ENCODE measurements at regions not wholly inside any gene's neighbourhood (a gene's known extent, or its start where the extent isn't known, plus 50 kb on each side); places are given as distances from the start of the nearest gene placed in this dataset.

- ChIA-PET RAD21 (ENCODE audit: unreplicated experiment) (no interaction called here), SMC1A (ENCODE audit: uncharacterized antibody, unreplicated experiment) (no interaction called here), CTCF (interaction anchor here (0.7 kb wide), 1 partner anchor 359 kb away, joined by 3 read pairs; no protein-coding TSS in a partner anchor), POLR2A (no interaction called here)
- H2AFZ ChIP-seq (ENCODE audit: control insufficient read depth, low read depth, low read length): no peak overlapping the region
- BruUV-seq (replicated peaks): no TSS peak
- H3K27ac ChIP-seq (ENCODE audit: control insufficient read depth, insufficient read depth): no peak overlapping the region
- no peak overlapping the region for H3K4me2 ChIP-seq (ENCODE audit: control insufficient read depth, insufficient read depth)
- no peaks in the 10 kb centered on the region for H3K4me1 ChIP-seq (ENCODE audit: control insufficient read depth, insufficient read depth, low read length)
- DNase-seq (ENCODE audit: low read depth, low spot score): no peak
- no peak for ATAC-seq
- H3K9me3 ChIP-seq (replicated peaks; ENCODE audit: control insufficient read depth, insufficient read depth, low read length): no peaks in the 10 kb centered on the region
- TF ChIP-seq CHD1 (IDR thresholded peaks at IDR 0.05; ENCODE audit: low read depth, low read length): no peak
- TF ChIP-seq GABPA (IDR thresholded peaks at IDR 0.05; ENCODE audit: low read depth): no peak
- no peak for TF ChIP-seq ZNF622 (IDR thresholded peaks at IDR 0.05)
- TF ChIP-seq KDM1A (IDR thresholded peaks at IDR 0.05; ENCODE audit: borderline replicate concordance): no peak
- no peak for TF ChIP-seq SMAD1 (IDR thresholded peaks at IDR 0.05; ENCODE audit: low read depth, partially characterized antibody)
- no peak for TF ChIP-seq KLF5 (IDR thresholded peaks at IDR 0.05; ENCODE audit: partially characterized antibody)
- H3K9ac ChIP-seq (ENCODE audit: control insufficient read depth, insufficient read depth, low read length): no peak overlapping the region
- in situ Hi-C loops (cut with MboI) (no loop called here), intact Hi-C loops (cut with micrococcal nuclease; ENCODE audit: unreplicated experiment) (no loop called here)
- no peaks in the 10 kb centered on the region for H4K20me1 ChIP-seq (ENCODE audit: control insufficient read depth, insufficient read depth)
- H3K79me2 ChIP-seq (ENCODE audit: control insufficient read depth, insufficient read depth, low read length): no peaks in the 10 kb centered on the region
- no peak overlapping the region for H3K4me3 ChIP-seq
- H3K27me3 ChIP-seq (replicated peaks in 1 of 2; ENCODE audit: control insufficient read depth in 2 of 2, insufficient read depth in 2 of 2, low read length in 1 of 2): no peaks in the 10 kb centered on the region
- 0% methylated on average over 2 of the region's 2 CpGs for WGBS (ENCODE audit: insufficient coverage, insufficient replicate concordance, low lambda C conversion rate, missing lambda C conversion rate)
- no peaks in the 10 kb centered on the region for H3K36me3 ChIP-seq (ENCODE audit: control insufficient read depth in 2 of 2, insufficient read depth in 2 of 2, low read length in 1 of 2)
- no peak for FAIRE-seq
These were observed 393.7 kb upstream of the ADAMTS9 start for GRCh38 chr3:65081536-65081935.

DNA sequence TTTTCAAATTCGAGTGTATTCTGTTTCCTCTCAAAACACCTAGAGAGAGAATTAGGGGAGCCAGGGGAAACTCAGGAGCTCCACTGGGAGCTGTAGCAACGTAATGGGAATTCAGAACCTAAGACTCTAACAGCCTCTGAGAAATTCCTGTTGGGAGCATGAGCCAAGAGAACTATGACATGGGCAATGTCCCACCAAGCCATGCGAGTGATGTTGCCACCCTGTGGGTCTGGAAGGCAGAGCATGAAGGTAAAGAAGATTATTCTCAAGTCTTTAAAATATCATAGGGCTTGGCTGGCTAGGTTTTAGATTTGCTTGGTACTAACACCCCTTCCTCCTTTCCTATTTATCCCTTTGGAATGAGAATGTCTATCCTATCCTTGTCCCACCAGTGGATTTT is 392.6 kb upstream of the ADAMTS9 start:
- BruUV-seq (replicated peaks): no TSS peak

More for the DNA sequence above, 392.6 kb upstream of the ADAMTS9 start:
- POLR2A ChIA-PET: no interaction called here
- Histone ChIP-seq H3K9ac (ENCODE audit: control insufficient read depth, insufficient read depth, low read length) (no peak overlapping the region), H3K4me1 (ENCODE audit: control insufficient read depth, insufficient read depth, low read length) (no peaks in the 10 kb centered on the region), H3K36me3 (ENCODE audit: control insufficient read depth in 2 of 2, insufficient read depth in 2 of 2, low read length in 1 of 2) (no peaks in the 10 kb centered on the region), H3K9me3 (replicated peaks; ENCODE audit: control insufficient read depth, insufficient read depth, low read length) (no peaks in the 10 kb centered on the region), H3K4me2 (ENCODE audit: control insufficient read depth, insufficient read depth) (no peak overlapping the region), H3K79me2 (ENCODE audit: control insufficient read depth, insufficient read depth, low read length) (no peaks in the 10 kb centered on the region), H2AFZ (ENCODE audit: control insufficient read depth, low read depth, low read length) (no peak overlapping the region), H3K27ac (ENCODE audit: control insufficient read depth, insufficient read depth) (no peak overlapping the region), H3K4me3 (no peak overlapping the region), H4K20me1 (ENCODE audit: control insufficient read depth, insufficient read depth) (no peaks in the 10 kb centered on the region), H3K27me3 (replicated peaks in 1 of 2; ENCODE audit: control insufficient read depth in 2 of 2, insufficient read depth in 2 of 2, low read length in 1 of 2) (no peaks in the 10 kb centered on the region)
- DNase-seq (ENCODE audit: low read depth, low spot score): no peak
- SMC1A ChIA-PET (ENCODE audit: uncharacterized antibody, unreplicated experiment): no interaction called here
- TF ChIP-seq, protein P1, sequence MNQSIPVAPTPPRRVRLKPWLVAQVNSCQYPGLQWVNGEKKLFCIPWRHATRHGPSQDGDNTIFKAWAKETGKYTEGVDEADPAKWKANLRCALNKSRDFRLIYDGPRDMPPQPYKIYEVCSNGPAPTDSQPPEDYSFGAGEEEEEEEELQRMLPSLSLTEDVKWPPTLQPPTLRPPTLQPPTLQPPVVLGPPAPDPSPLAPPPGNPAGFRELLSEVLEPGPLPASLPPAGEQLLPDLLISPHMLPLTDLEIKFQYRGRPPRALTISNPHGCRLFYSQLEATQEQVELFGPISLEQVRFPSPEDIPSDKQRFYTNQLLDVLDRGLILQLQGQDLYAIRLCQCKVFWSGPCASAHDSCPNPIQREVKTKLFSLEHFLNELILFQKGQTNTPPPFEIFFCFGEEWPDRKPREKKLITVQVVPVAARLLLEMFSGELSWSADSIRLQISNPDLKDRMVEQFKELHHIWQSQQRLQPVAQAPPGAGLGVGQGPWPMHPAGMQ (IDR thresholded peaks at IDR 0.05; ENCODE audit: borderline replicate concordance): no peak
- no peak for TF ChIP-seq ASH2L (IDR thresholded peaks at IDR 0.05; ENCODE audit: borderline replicate concordance, low read depth)
- no peak for TF ChIP-seq NFXL1 (IDR thresholded peaks at IDR 0.05; ENCODE audit: borderline replicate concordance)
- TF ChIP-seq SKIL (IDR thresholded peaks at IDR 0.05; ENCODE audit: low read depth, poor library complexity, severe bottlenecking): no peak
- no peak for TF ChIP-seq ZZZ3 (IDR thresholded peaks at IDR 0.05; ENCODE audit: control insufficient read depth, insufficient read length, low read depth)
- no peak for TF ChIP-seq SREBF1 (IDR thresholded peaks at IDR 0.05; ENCODE audit: low read length)
- no peak for TF ChIP-seq NFIC (IDR thresholded peaks at IDR 0.05; ENCODE audit: low read depth, low read length)
- TF ChIP-seq STAT1 (conservative IDR thresholded peaks at IDR 0.05): no peak
- no peak for TF ChIP-seq RBBP5 (conservative IDR thresholded peaks at IDR 0.05)
- TF ChIP-seq NBN (IDR thresholded peaks at IDR 0.05): no peak
- TF ChIP-seq ZNF207 (IDR thresholded peaks at IDR 0.05; ENCODE audit: borderline replicate concordance): no peak
- intact Hi-C loops (cut with micrococcal nuclease; ENCODE audit: unreplicated experiment) (no loop called here), in situ Hi-C loops (cut with MboI) (no loop called here)
- ATAC-seq: no peak
- WGBS (ENCODE audit: insufficient coverage, insufficient replicate concordance, low lambda C conversion rate, missing lambda C conversion rate): 3% methylated on average over 3 of the region's 3 CpGs
- RAD21 ChIA-PET (ENCODE audit: unreplicated experiment): no interaction called here
- FAIRE-seq: no peak
- CTCF ChIA-PET: no interaction called here

Data from GM12878 (cell line).